Endodermal cell (in vitro differentiated cells): ENCODE measurements at regions not wholly inside any gene's neighbourhood (a gene's known extent, or its start where the extent isn't known, plus 50 kb on each side); places are given as distances from the start of the nearest gene placed in this dataset.
"Not testable (repeated sequence)": the region's sequence is repeated elsewhere in the genome, so short reads cannot be mapped to it uniquely, and the experiment has no call there.

ENCODE experiments used
- DNase-seq: peaks from one replicate; pipeline ENCODE4 v3.0.0-alpha.2; 2017
- H3K27ac ChIP-seq: 2 replicates; pipeline ENCODE4 v1.5.1; 2013; ENCODE audit warnings: mild to moderate bottlenecking, low read depth, low read length, moderate library complexity
- H3K27me3 ChIP-seq: 2 replicates; pipeline ENCODE4 v1.6.1; 2013; ENCODE audit warnings: mild to moderate bottlenecking, low read length, moderate library complexity; ENCODE audit not compliant: insufficient read depth, control insufficient read depth, poor library complexity, severe bottlenecking
- H3K36me3 ChIP-seq: 2 replicates; pipeline ENCODE4 v1.7.0; 2013; ENCODE audit warnings: mild to moderate bottlenecking, low read length, moderate library complexity; ENCODE audit not compliant: control insufficient read depth, insufficient read depth
- H3K4me1 ChIP-seq: one replicate; pipeline ENCODE4 v1.7.0; 2013; ENCODE audit warnings: low read length; ENCODE audit not compliant: control insufficient read depth, insufficient read depth
- H3K4me3 ChIP-seq: 2 replicates; pipeline ENCODE4 v1.5.1; 2013; ENCODE audit warnings: mild to moderate bottlenecking, low read length, moderate library complexity
- H3K9ac ChIP-seq: 2 replicates; pipeline ENCODE4 v1.6.1; 2013; ENCODE audit warnings: mild to moderate bottlenecking, low read length, moderate library complexity; ENCODE audit not compliant: poor library complexity, severe bottlenecking; ENCODE audit errors: extremely low read depth
- H3K9me3 ChIP-seq: 2 replicates; pipeline ENCODE4 v1.6.1; 2013; ENCODE audit warnings: mild to moderate bottlenecking, low read length, moderate library complexity; ENCODE audit not compliant: control insufficient read depth
- H3K27ac Mint-ChIP-seq: 2 replicates; pipeline ENCODE4 v1.8.0; 2020; ENCODE audit warnings: mixed read lengths
- H3K27me3 Mint-ChIP-seq: 2 replicates; pipeline ENCODE4 v1.8.0; 2021; ENCODE audit warnings: mild to moderate bottlenecking, mixed read lengths; ENCODE audit not compliant: insufficient read depth
- H3K36me3 Mint-ChIP-seq: 2 replicates; pipeline ENCODE4 v1.8.0; 2020; ENCODE audit warnings: low read depth, mixed read lengths
- H3K4me1 Mint-ChIP-seq: 2 replicates; pipeline ENCODE4 v1.8.0; 2020; ENCODE audit warnings: mixed read lengths
- H3K4me3 Mint-ChIP-seq: 2 replicates; pipeline ENCODE4 v1.8.0; 2020; ENCODE audit warnings: mild to moderate bottlenecking, moderate library complexity, mixed read lengths
- H3K9me3 Mint-ChIP-seq: 2 replicates; pipeline ENCODE4 v1.8.0; 2020; ENCODE audit warnings: mild to moderate bottlenecking, mixed read lengths
- CTCF ChIP-seq: fragments of 200-600 bp; sonication (generic); conservative IDR thresholded peaks from 2 replicates; pipeline ENCODE4 v1.5.0; 2021; ENCODE audit warnings: antibody characterized with exemption, mild to moderate bottlenecking
- WGBS, 2 experiments: methylation state at CpG; one replicate each; pipeline versions ENCODE4 v1.1.5 to v1.1.7; 2013; ENCODE audit warnings: missing lambda C conversion rate in 2 of 2, mixed read lengths in 1 of 2; ENCODE audit not compliant: insufficient coverage in 1 of 2, insufficient read length in 1 of 2; 5-methylcytosine and 5-hydroxymethylcytosine counted together

GRCh38 chr9:75812141-75812540, 78.3 kb upstream of the PCSK5 start:
- H3K27ac Mint-ChIP-seq: no peak overlapping the region
- DNase-seq: no peak
- TF ChIP-seq CTCF: no peak
- Histone ChIP-seq H3K9ac (no peak overlapping the region), H3K27ac (no peak overlapping the region), H3K36me3 (no peaks in the 10 kb centered on the region), H3K27me3 (no peaks in the 10 kb centered on the region), H3K9me3 (peaks cover 40% of the 10 kb centered on the region), H3K4me1 (no peaks in the 10 kb centered on the region), H3K4me3 (no peak overlapping the region)
- H3K27me3 Mint-ChIP-seq: no peaks in the 10 kb centered on the region
- 81% methylated on average over 2 of the region's 2 CpGs; no CpG with 5 or more reads in 1 of the 2 experiments for WGBS, 2 experiments
- H3K9me3 Mint-ChIP-seq: peaks cover 52% of the 10 kb centered on the region
- H3K4me3 Mint-ChIP-seq: no peak overlapping the region
- no peaks in the 10 kb centered on the region for H3K36me3 Mint-ChIP-seq
- H3K4me1 Mint-ChIP-seq: no peaks in the 10 kb centered on the region

DNA sequence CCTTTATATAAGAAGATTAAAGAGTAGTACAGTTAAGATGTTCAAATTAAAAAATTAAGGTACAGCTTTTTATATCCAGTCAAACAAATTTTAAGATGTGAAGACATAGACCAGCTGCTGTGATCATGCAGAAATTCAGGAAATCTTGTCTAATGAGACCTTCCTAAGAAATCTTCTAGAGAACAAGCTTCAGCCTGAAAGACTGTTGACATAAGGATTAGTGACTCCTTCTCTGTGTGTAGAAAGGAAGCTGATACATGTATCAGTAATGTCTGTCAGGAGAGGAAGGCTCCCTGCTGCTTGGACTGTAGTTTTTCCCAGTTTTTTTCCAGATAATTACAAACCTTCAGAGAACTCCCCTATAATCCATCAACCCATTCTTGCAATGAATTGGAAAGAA, 75.8 kb upstream of the PCSK5 start:
- H3K9me3 ChIP-seq: peaks cover 40% of the 10 kb centered on the region
- TF ChIP-seq CTCF: no peak
- no peaks in the 10 kb centered on the region for H3K4me1 ChIP-seq
- H3K36me3 Mint-ChIP-seq: no peaks in the 10 kb centered on the region
- DNase-seq: no peak
- no peaks in the 10 kb centered on the region for H3K36me3 ChIP-seq
- no peak overlapping the region for H3K27ac ChIP-seq
- peak overlapping the region; percentile 51 for H3K4me3 ChIP-seq
- H3K4me3 Mint-ChIP-seq: no peak overlapping the region
- H3K27ac Mint-ChIP-seq: no peak overlapping the region
- H3K9ac ChIP-seq: no peak overlapping the region
- H3K27me3 ChIP-seq: no peaks in the 10 kb centered on the region
- no peaks in the 10 kb centered on the region for H3K4me1 Mint-ChIP-seq
- peaks cover 61% of the 10 kb centered on the region for H3K9me3 Mint-ChIP-seq
- H3K27me3 Mint-ChIP-seq: no peaks in the 10 kb centered on the region

DNA sequence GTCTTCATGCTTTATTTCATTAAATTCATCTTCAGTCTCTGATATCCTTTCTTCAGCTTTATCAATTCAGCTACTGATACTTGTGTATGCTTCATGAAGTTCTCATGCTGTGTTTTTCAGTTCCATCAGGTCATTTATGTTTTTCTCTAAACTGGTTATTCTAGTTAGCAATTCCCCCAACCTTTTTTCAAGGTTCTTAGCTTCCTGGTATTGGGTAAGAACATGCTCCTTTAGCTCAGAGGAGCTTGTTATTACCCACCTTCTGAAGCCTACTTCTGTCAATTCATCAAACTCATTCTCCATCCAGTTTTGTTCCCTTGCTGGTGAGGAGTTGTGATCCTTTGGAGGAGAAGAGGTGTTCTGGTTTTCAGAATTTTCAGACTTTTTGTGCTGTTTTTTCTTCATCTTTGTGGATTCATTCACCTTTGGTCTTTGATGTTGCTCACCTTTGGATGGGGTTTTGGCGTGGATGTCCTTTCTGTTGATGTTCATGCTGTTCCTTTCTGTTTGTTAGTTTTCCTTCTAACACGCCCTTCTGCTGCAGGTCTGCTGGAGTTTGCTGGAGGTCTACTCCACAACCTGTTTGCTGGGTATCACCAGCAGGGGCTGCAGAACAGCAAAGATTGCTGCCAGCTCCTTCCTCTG, 69.9 kb upstream of the PCSK5 start:
- H3K27me3 ChIP-seq, DNase-seq, H3K27ac ChIP-seq, H3K27ac Mint-ChIP-seq, H3K4me1 ChIP-seq, H3K36me3 Mint-ChIP-seq, H3K27me3 Mint-ChIP-seq, H3K9me3 ChIP-seq, H3K36me3 ChIP-seq, H3K4me3 ChIP-seq, H3K9ac ChIP-seq, H3K4me3 Mint-ChIP-seq, H3K4me1 Mint-ChIP-seq: not testable (repeated sequence)
- peak; percentile 28 for TF ChIP-seq CTCF
- H3K9me3 Mint-ChIP-seq: peaks cover 25% of the 10 kb centered on the region
- WGBS, 2 experiments: 94 to 100% methylated on average over 1 to 2 of the region's 2 CpGs
